IMR-90 (cell line): ENCODE measurements at regions not wholly inside any gene's neighbourhood (a gene's known extent, or its start where the extent isn't known, plus 50 kb on each side); places are given as distances from the start of the nearest gene placed in this dataset.

Source experiments
- ATAC-seq: fragments of 200-7000 bp; cut with Tn5 transposase; 2 replicates; pipeline ENCODE4 v1.9.1; 2020; ENCODE audit warnings: low read depth, mild to moderate bottlenecking, moderate library complexity
- BruUV-seq: library from RNA; stranded (reverse); fragments of 400-500 nt; replicated peaks from 2 replicates; lab custom pipeline; 2021; lab: Mats Ljungman, UMichigan
- CTCF ChIA-PET: fragments of 300-600 bp; formaldehyde crosslinking; extraction: SDS; loops from one replicate; lab custom pipeline; 2021; ENCODE audit warnings: antibody characterized with exemption; lab: Yijun Ruan, JAX
- POLR2A ChIA-PET: fragments of 300-600 bp; sonication (Branson Sonifier 250); formaldehyde crosslinking; loops from one replicate; lab custom pipeline; 2022; ENCODE audit warnings: antibody characterized with exemption; ENCODE audit not compliant: unreplicated experiment; lab: Charles Lee
- DNase-seq: peaks from one replicate; pipeline ENCODE4 v3.0.0; 2013
- H2AFZ ChIP-seq: replicated peaks from 2 replicates; pipeline ENCODE3; 2013; ENCODE audit warnings: low read length, mild to moderate bottlenecking; ENCODE audit not compliant: poor library complexity
- H2AK5ac ChIP-seq: 2 replicates; pipeline ENCODE4 v1.6.1; 2013; ENCODE audit warnings: low read depth, low read length, inconsistent platforms
- H2AK9ac ChIP-seq: replicated peaks from 2 replicates; pipeline ENCODE3; 2013; ENCODE audit warnings: mild to moderate bottlenecking, low read depth, low read length, moderate library complexity; ENCODE audit not compliant: poor library complexity
- H2BK120ac ChIP-seq: 2 replicates; pipeline ENCODE4 v1.6.1; 2013; ENCODE audit warnings: low read depth, low read length, inconsistent platforms
- H2BK15ac ChIP-seq: 3 replicates; pipeline ENCODE4 v1.6.1; 2013; ENCODE audit warnings: low read depth, low read length, inconsistent platforms
- H2BK20ac ChIP-seq: 2 replicates; pipeline ENCODE4 v1.6.1; 2013; ENCODE audit warnings: low read depth, mild to moderate bottlenecking, inconsistent platforms, low read length, moderate library complexity
- H2BK5ac ChIP-seq: 2 replicates; pipeline ENCODE4 v1.6.1; 2013; ENCODE audit warnings: mild to moderate bottlenecking, low read depth, low read length, inconsistent platforms; ENCODE audit not compliant: poor library complexity, severe bottlenecking
- H3K14ac ChIP-seq: replicated peaks from 2 replicates; pipeline ENCODE4 v1.6.1; 2013; ENCODE audit warnings: low read depth, low read length, inconsistent platforms
- H3K18ac ChIP-seq: 2 replicates; pipeline ENCODE4 v1.6.1; 2013; ENCODE audit warnings: low read depth, low read length, control low read depth
- H3K23ac ChIP-seq: 2 replicates; pipeline ENCODE4 v1.6.1; 2013; ENCODE audit warnings: low read depth, low read length, inconsistent platforms
- H3K27ac ChIP-seq: 2 replicates; pipeline ENCODE4 v1.5.1; 2013; ENCODE audit warnings: mild to moderate bottlenecking, control low read depth, low read length; ENCODE audit not compliant: insufficient read depth
- H3K27me3 ChIP-seq: 2 replicates; pipeline ENCODE4 v1.6.1; 2013; ENCODE audit warnings: low read length; ENCODE audit not compliant: control insufficient read depth, insufficient read depth
- H3K36me3 ChIP-seq: 2 replicates; pipeline ENCODE4 v1.6.1; 2013; ENCODE audit warnings: low read length, mixed read lengths; ENCODE audit not compliant: control insufficient read depth, insufficient read depth
- H3K4ac ChIP-seq: 2 replicates; pipeline ENCODE4 v1.6.1; 2013; ENCODE audit warnings: low read depth, low read length, inconsistent platforms
- H3K4me1 ChIP-seq: 2 replicates; pipeline ENCODE4 v1.6.1; 2013; ENCODE audit warnings: low read length, mixed read lengths; ENCODE audit not compliant: control insufficient read depth, insufficient read depth
- H3K4me2 ChIP-seq: 2 replicates; pipeline ENCODE4 v1.6.1; 2013; ENCODE audit warnings: low read depth, mild to moderate bottlenecking, control low read depth, low read length, moderate library complexity
- H3K4me3 ChIP-seq: 2 replicates; pipeline ENCODE4 v1.5.1; 2013; ENCODE audit warnings: low read depth, mild to moderate bottlenecking, control low read depth, low read length, moderate library complexity; ENCODE audit not compliant: insufficient read depth
- H3K56ac ChIP-seq: 2 replicates; pipeline ENCODE4 v1.6.1; 2013; ENCODE audit warnings: low read length, inconsistent platforms; ENCODE audit not compliant: insufficient read depth; ENCODE audit errors: extremely low read depth
- H3K79me1 ChIP-seq, 2 experiments: 2 replicates each; pipeline ENCODE4 v1.6.1; 2013; ENCODE audit warnings: low read length in 2 of 2, inconsistent platforms in 1 of 2, low read depth in 1 of 2
- H3K9ac ChIP-seq: 2 replicates; pipeline ENCODE4 v1.6.1; 2013; ENCODE audit warnings: low read depth, low read length, control low read depth
- H3K9me1 ChIP-seq: 2 replicates; pipeline ENCODE4 v1.6.1; 2013; ENCODE audit warnings: low read length, inconsistent platforms; ENCODE audit not compliant: insufficient read depth
- H3K9me3 ChIP-seq: 2 replicates; pipeline ENCODE4 v1.6.1; 2013; ENCODE audit warnings: low read length; ENCODE audit not compliant: control insufficient read depth, insufficient read depth
- H4K20me1 ChIP-seq: 2 replicates; pipeline ENCODE4 v1.6.1; 2013; ENCODE audit warnings: low read length, inconsistent platforms; ENCODE audit not compliant: insufficient read depth
- H4K5ac ChIP-seq: 2 replicates; pipeline ENCODE4 v1.6.1; 2013; ENCODE audit warnings: mild to moderate bottlenecking, low read depth, low read length, control low read depth
- H4K8ac ChIP-seq, 2 experiments: 2 replicates each; pipeline ENCODE4 v1.6.1; 2013; ENCODE audit warnings: low read depth in 2 of 2, low read length in 2 of 2, control low read depth in 1 of 2, inconsistent platforms in 1 of 2
- H4K91ac ChIP-seq: 2 replicates; pipeline ENCODE4 v1.6.1; 2013; ENCODE audit warnings: low read depth, low read length, inconsistent platforms; ENCODE audit not compliant: insufficient read depth
- BHLHE40 ChIP-seq: fragments of 150-350 bp; IDR thresholded peaks from 2 replicates; pipeline ENCODE4 v1.6.1; 2016; ENCODE audit warnings: mild to moderate bottlenecking, low read depth, low read length
- CEBPB ChIP-seq: IDR thresholded peaks from 2 replicates; pipeline ENCODE4 v1.6.1; 2012; ENCODE audit warnings: low read depth, low read length, improper control_type of control experiment
- CHD1 ChIP-seq: IDR thresholded peaks from 2 replicates; pipeline ENCODE4 v1.6.1; 2012; ENCODE audit warnings: low read depth, low read length, improper control_type of control experiment
- FOS ChIP-seq: fragments of 150-350 bp; IDR thresholded peaks from 2 replicates; pipeline ENCODE4 v1.6.1; 2016; ENCODE audit warnings: low read depth, low read length
- MAFK ChIP-seq: IDR thresholded peaks from 2 replicates; pipeline ENCODE4 v1.6.1; 2012; ENCODE audit warnings: low read depth, low read length, improper control_type of control experiment
- MAZ ChIP-seq: IDR thresholded peaks from 2 replicates; pipeline ENCODE4 v1.6.1; 2012; ENCODE audit warnings: low read depth, mild to moderate bottlenecking, low read length, improper control_type of control experiment, moderate library complexity, borderline replicate concordance
- MXI1 ChIP-seq: IDR thresholded peaks from 2 replicates; pipeline ENCODE4 v1.6.1; 2012; ENCODE audit warnings: low read depth, mild to moderate bottlenecking, low read length, moderate library complexity, borderline replicate concordance
- NFE2L2 ChIP-seq: fragments of 150-350 bp; IDR thresholded peaks from 2 replicates; pipeline ENCODE4 v1.6.1; 2016; ENCODE audit warnings: low read depth, mild to moderate bottlenecking, low read length
- POLR2A ChIP-seq: IDR thresholded peaks from 2 replicates; pipeline ENCODE4 v1.6.1; 2012; ENCODE audit warnings: mild to moderate bottlenecking, low read depth, low read length
- RAD21 ChIP-seq: IDR thresholded peaks from 2 replicates; pipeline ENCODE4 v1.6.1; 2012; ENCODE audit warnings: low read length, improper control_type of control experiment
- RCOR1 ChIP-seq: IDR thresholded peaks from 2 replicates; pipeline ENCODE4 v1.6.1; 2012; ENCODE audit warnings: mild to moderate bottlenecking, low read length, improper control_type of control experiment; ENCODE audit not compliant: insufficient replicate concordance
- RFX5 ChIP-seq: IDR thresholded peaks from 2 replicates; pipeline ENCODE4 v1.8.0; 2012; ENCODE audit warnings: low read depth, mild to moderate bottlenecking, low read length, moderate library complexity
- SMC3 ChIP-seq: fragments of 150-350 bp; IDR thresholded peaks from 2 replicates; pipeline ENCODE4 v1.6.1; 2016; ENCODE audit warnings: low read depth, mild to moderate bottlenecking, antibody characterized with exemption, low read length, moderate library complexity
- WGBS, 2 experiments: methylation state at CpG; one replicate each; pipeline versions ENCODE4 v1.1.5 to v1.1.7; 2013; ENCODE audit warnings: missing lambda C conversion rate in 2 of 2; ENCODE audit not compliant: insufficient read length in 1 of 2; ENCODE audit errors: extremely low coverage in 2 of 2; 5-methylcytosine and 5-hydroxymethylcytosine counted together
- dilution Hi-C: fragments of 300-500 bp; cut with HindIII; formaldehyde crosslinking; loops from one replicate; pipeline ENCODE4 v1.14.3; 2018; ENCODE audit warnings: low sequenced_read_pairs; ENCODE audit not compliant: unreplicated experiment
- in situ Hi-C: fragments of 300-500 bp; cut with MboI; formaldehyde crosslinking; loops from 3 replicates; pipeline ENCODE4 v1.14.3; 2019; ENCODE audit warnings: low sequenced_read_pairs, inconsistent platforms, mixed read lengths
- intact Hi-C: fragments of 100-400 bp; cut with micrococcal nuclease; formaldehyde crosslinking; loops from 2 replicates; pipeline ENCODE4 v1.10.0; 2022
- TF ChIP-seq, protein P1 (sequence below): conservative IDR thresholded peaks from 2 replicates; pipeline ENCODE4 v1.5.1; 2012; ENCODE audit warnings: mild to moderate bottlenecking, low read depth, low read length, improper control_type of control experiment
- TF ChIP-seq, protein P2 (sequence below): fragments of 150-350 bp; IDR thresholded peaks from 2 replicates; pipeline ENCODE4 v1.6.1; 2017; ENCODE audit warnings: mild to moderate bottlenecking, antibody characterized with exemption, low read length, low read depth

- DNase-seq (no peak), ATAC-seq (no peak)
- CTCF ChIA-PET = interaction anchor here (0.9 to 1.1 kb wide), 2 partner anchors 8 to 9 kb away, joined by 3 read pairs; no protein-coding TSS in a partner anchor
- Histone ChIP-seq H4K91ac (no peak overlapping the region), H2BK20ac (no peak overlapping the region), H3K9me1 (no peaks in the 10 kb centered on the region), H3K4ac (no peak overlapping the region), H3K18ac (no peak overlapping the region), H3K4me3 (no peak overlapping the region), H4K20me1 (no peaks in the 10 kb centered on the region), H3K36me3 (no peaks in the 10 kb centered on the region), H4K5ac (no peak overlapping the region), H3K4me2 (no peak overlapping the region), H3K4me1 (peaks cover 2% of the 10 kb centered on the region; the same call in 1 of the 2 replicates), H3K9ac (no peak overlapping the region), H3K27me3 (peaks cover 2% of the 10 kb centered on the region; the same call in 1 of the 2 replicates), H2AFZ (no peak overlapping the region), H2BK5ac (no peak overlapping the region), H2AK9ac (no peak overlapping the region), H2BK15ac (no peak overlapping the region), H3K56ac (no peak overlapping the region), H2BK120ac (no peak overlapping the region), H3K23ac (no peak overlapping the region), H3K9me3 (no peaks in the 10 kb centered on the region), H3K14ac (no peak overlapping the region), H2AK5ac (no peak overlapping the region), H3K27ac (no peak overlapping the region), H3K79me1 (no peaks in the 10 kb centered on the region), H4K8ac (no peak overlapping the region)
- POLR2A ChIA-PET = no interaction called here
- no TSS peak for BruUV-seq
- intact Hi-C loops = no loop called here
- TF ChIP-seq, protein P1, sequence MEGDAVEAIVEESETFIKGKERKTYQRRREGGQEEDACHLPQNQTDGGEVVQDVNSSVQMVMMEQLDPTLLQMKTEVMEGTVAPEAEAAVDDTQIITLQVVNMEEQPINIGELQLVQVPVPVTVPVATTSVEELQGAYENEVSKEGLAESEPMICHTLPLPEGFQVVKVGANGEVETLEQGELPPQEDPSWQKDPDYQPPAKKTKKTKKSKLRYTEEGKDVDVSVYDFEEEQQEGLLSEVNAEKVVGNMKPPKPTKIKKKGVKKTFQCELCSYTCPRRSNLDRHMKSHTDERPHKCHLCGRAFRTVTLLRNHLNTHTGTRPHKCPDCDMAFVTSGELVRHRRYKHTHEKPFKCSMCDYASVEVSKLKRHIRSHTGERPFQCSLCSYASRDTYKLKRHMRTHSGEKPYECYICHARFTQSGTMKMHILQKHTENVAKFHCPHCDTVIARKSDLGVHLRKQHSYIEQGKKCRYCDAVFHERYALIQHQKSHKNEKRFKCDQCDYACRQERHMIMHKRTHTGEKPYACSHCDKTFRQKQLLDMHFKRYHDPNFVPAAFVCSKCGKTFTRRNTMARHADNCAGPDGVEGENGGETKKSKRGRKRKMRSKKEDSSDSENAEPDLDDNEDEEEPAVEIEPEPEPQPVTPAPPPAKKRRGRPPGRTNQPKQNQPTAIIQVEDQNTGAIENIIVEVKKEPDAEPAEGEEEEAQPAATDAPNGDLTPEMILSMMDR = no peak
- TF ChIP-seq RFX5 = no peak
- no peak for TF ChIP-seq RAD21
- TF ChIP-seq NFE2L2 = no peak
- no peak for TF ChIP-seq CHD1
- TF ChIP-seq POLR2A = no peak
- no peak for TF ChIP-seq BHLHE40
- TF ChIP-seq CEBPB = no peak
- no peak for TF ChIP-seq MAFK
- TF ChIP-seq, protein P2, sequence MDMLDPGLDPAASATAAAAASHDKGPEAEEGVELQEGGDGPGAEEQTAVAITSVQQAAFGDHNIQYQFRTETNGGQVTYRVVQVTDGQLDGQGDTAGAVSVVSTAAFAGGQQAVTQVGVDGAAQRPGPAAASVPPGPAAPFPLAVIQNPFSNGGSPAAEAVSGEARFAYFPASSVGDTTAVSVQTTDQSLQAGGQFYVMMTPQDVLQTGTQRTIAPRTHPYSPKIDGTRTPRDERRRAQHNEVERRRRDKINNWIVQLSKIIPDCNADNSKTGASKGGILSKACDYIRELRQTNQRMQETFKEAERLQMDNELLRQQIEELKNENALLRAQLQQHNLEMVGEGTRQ = no peak
- no peak for TF ChIP-seq FOS
- TF ChIP-seq RCOR1 = no peak
- no peak for TF ChIP-seq SMC3
- no peak for TF ChIP-seq MAZ
- TF ChIP-seq MXI1 = no peak
- dilution Hi-C loops = no loop called here
- in situ Hi-C loops = no loop called here
- WGBS, 2 experiments = 80% methylated on average over 4 of the region's 5 CpGs; no CpG with 5 or more reads in 1 of the 2 experiments
Measured at GRCh38 chr3:70755526-70755925, 443.1 kb upstream of the MDFIC2 start.
